Endothelial cell of umbilical vein (primary cell): ENCODE measurements at regions not wholly inside any gene's neighbourhood (a gene's known extent, or its start where the extent isn't known, plus 50 kb on each side); places are given as distances from the start of the nearest gene placed in this dataset.

Experiments
- BruUV-seq: library from RNA; stranded (reverse); fragments of 400-500 nt; replicated peaks from 2 replicates; lab custom pipeline; 2021; lab: Mats Ljungman, UMichigan
- CTCF ChIA-PET: fragments of 300-600, 350-600 bp; sonication (Branson Sonifier 250); formaldehyde crosslinking; loops from one replicate; lab custom pipeline; 2021; ENCODE audit warnings: antibody characterized with exemption, inconsistent platforms; lab: Charles Lee
- POLR2A ChIA-PET: fragments of 300-600, 350-600 bp; sonication (Branson Sonifier 250); formaldehyde crosslinking; loops from one replicate; lab custom pipeline; 2021; ENCODE audit warnings: antibody characterized with exemption, inconsistent platforms; lab: Charles Lee
- DNase-seq: peaks from one replicate; pipeline ENCODE4 v3.0.0-alpha.2; 2011; ENCODE audit warnings: low read depth, low spot score
- FAIRE-seq: peaks from 2 replicates; lab custom pipeline; 2011; peaks lifted over from hg19 to GRCh38; lab: Jason Lieb, UNC
- H2AFZ ChIP-seq: 2 replicates; pipeline ENCODE4 v1.6.0; 2012; ENCODE audit warnings: low read depth, low read length, control low read depth, inconsistent platforms
- H3K27ac ChIP-seq: 2 replicates; pipeline ENCODE4 v1.5.1; 2011; ENCODE audit warnings: low read depth, mild to moderate bottlenecking, control low read depth, low read length, moderate library complexity; ENCODE audit not compliant: insufficient read depth
- H3K27me3 ChIP-seq, 2 experiments: 2 replicates each; pipeline versions ENCODE4 v1.6.0 to v1.6.1; 2011; ENCODE audit warnings: low read length in 2 of 2, mixed read lengths in 1 of 2; ENCODE audit not compliant: control insufficient read depth in 2 of 2, insufficient read depth in 2 of 2
- H3K36me3 ChIP-seq, 2 experiments: 2 replicates in 1 of 2; 3 replicates in 1 of 2; pipeline ENCODE4 v1.5.1; 2011; ENCODE audit warnings: low read length in 2 of 2, mild to moderate bottlenecking in 1 of 2, moderate library complexity in 1 of 2; ENCODE audit not compliant: control insufficient read depth in 2 of 2, insufficient read depth in 2 of 2; ENCODE audit errors: extremely low read depth in 1 of 2
- H3K4me1 ChIP-seq: 3 replicates; pipeline ENCODE4 v1.5.1; 2011; ENCODE audit warnings: mild to moderate bottlenecking, low read length; ENCODE audit not compliant: control insufficient read depth, insufficient read depth; ENCODE audit errors: extremely low read depth
- H3K4me2 ChIP-seq: 2 replicates; pipeline ENCODE4 v1.6.1; 2011; ENCODE audit warnings: low read length, control low read depth, mixed read lengths; ENCODE audit not compliant: insufficient read depth
- H3K4me3 ChIP-seq, 3 experiments: fragments of 200-600 bp in 1 of 3; sonication (generic), shearing (Covaris generic) in 1 of 3; replicated peaks in 1 of 3; 2 replicates each; pipeline ENCODE4 v1.5.1; 2011 to 2016; ENCODE audit warnings: control low read depth in 3 of 3, low read length in 3 of 3, mild to moderate bottlenecking in 2 of 3, inconsistent platforms in 1 of 3, low read depth in 1 of 3, moderate library complexity in 1 of 3; ENCODE audit not compliant: insufficient read depth in 1 of 3
- H3K79me2 ChIP-seq: 2 replicates; pipeline ENCODE4 v1.6.0; 2012; ENCODE audit warnings: low read length, inconsistent platforms; ENCODE audit not compliant: control insufficient read depth, insufficient read depth
- H3K9ac ChIP-seq: replicated peaks from 2 replicates; pipeline ENCODE3; 2011; ENCODE audit warnings: low read length, control low read depth; ENCODE audit not compliant: insufficient read depth; ENCODE audit errors: extremely low read depth
- H3K9me1 ChIP-seq: replicated peaks from 3 replicates; pipeline ENCODE4 v1.6.0; 2011; ENCODE audit warnings: mild to moderate bottlenecking, low read length; ENCODE audit not compliant: control insufficient read depth, insufficient read depth; ENCODE audit errors: extremely low read depth
- H3K9me3 ChIP-seq: replicated peaks from 2 replicates; pipeline ENCODE4 v1.5.1; 2012; ENCODE audit warnings: low read length, inconsistent platforms; ENCODE audit not compliant: control insufficient read depth, insufficient read depth
- H4K20me1 ChIP-seq: replicated peaks from 2 replicates; pipeline ENCODE3; 2011; ENCODE audit warnings: mild to moderate bottlenecking, low read length; ENCODE audit not compliant: control insufficient read depth, insufficient read depth; ENCODE audit errors: extremely low read depth
- CTCF ChIP-seq, 2 donors: IDR thresholded peaks; 1 replicate in 1 of 2; 2 replicates in 1 of 2; pipeline ENCODE4 v1.5.1; 2011; ENCODE audit warnings: low read length in 2 of 2, mild to moderate bottlenecking in 2 of 2, moderate library complexity in 2 of 2, control low read depth in 1 of 2, inconsistent platforms in 1 of 2, low read depth in 1 of 2; ENCODE audit not compliant: insufficient read depth in 1 of 2; ENCODE audit errors: extremely low read depth in 1 of 2
- EZH2 ChIP-seq: IDR thresholded peaks from 2 replicates; pipeline ENCODE4 v1.6.1; 2012; ENCODE audit warnings: borderline replicate concordance, low read depth, mild to moderate bottlenecking, moderate library complexity, low read length, inconsistent platforms; ENCODE audit not compliant: severe bottlenecking
- FOS ChIP-seq: IDR thresholded peaks from 2 replicates; pipeline ENCODE4 v1.6.1; 2011; ENCODE audit warnings: mild to moderate bottlenecking, low read length, moderate library complexity, borderline replicate concordance; ENCODE audit not compliant: insufficient read depth
- GATA2 ChIP-seq: IDR thresholded peaks from 2 replicates; pipeline ENCODE4 v1.7.0; 2011; ENCODE audit warnings: low read depth, mild to moderate bottlenecking, moderate library complexity, mixed read lengths, low read length; ENCODE audit not compliant: insufficient read length, insufficient read depth
- JUN ChIP-seq: IDR thresholded peaks from 2 replicates; pipeline ENCODE4 v1.6.1; 2011; ENCODE audit warnings: borderline replicate concordance, low read depth; ENCODE audit not compliant: insufficient read length, insufficient read depth
- MAX ChIP-seq: IDR thresholded peaks from 2 replicates; pipeline ENCODE4 v1.6.1; 2011; ENCODE audit not compliant: insufficient read depth, insufficient read length
- MYC ChIP-seq: IDR thresholded peaks from one replicate; pipeline ENCODE4 v1.6.1; 2011; ENCODE audit warnings: mild to moderate bottlenecking, low read depth, low read length
- POLR2A ChIP-seq: IDR thresholded peaks from 2 replicates; pipeline ENCODE4 v1.6.1; 2012; ENCODE audit warnings: low read depth, mild to moderate bottlenecking, control low read depth, low read length
- POLR2AphosphoS5 ChIP-seq: IDR thresholded peaks from 2 replicates; pipeline ENCODE4 v1.6.1; 2012; ENCODE audit warnings: low read depth, mild to moderate bottlenecking, control low read depth, low read length, moderate library complexity; ENCODE audit not compliant: insufficient read depth
- dilution Hi-C: fragments of 300-500 bp; cut with MboI; formaldehyde crosslinking; loops from one replicate; pipeline ENCODE4 v1.15.0; 2019; ENCODE audit warnings: low sequenced_read_pairs; ENCODE audit not compliant: extremely low pct_ligation_motif_present
- intact Hi-C: fragments of 100-400 bp; cut with micrococcal nuclease; formaldehyde crosslinking; loops from one replicate; pipeline ENCODE4 v1.10.0; 2022

- H4K20me1 ChIP-seq = no peaks in the 10 kb centered on the region
- intact Hi-C loops (no loop called here), dilution Hi-C loops (no loop called here)
- no peaks in the 10 kb centered on the region for H3K4me1 ChIP-seq
- H3K9me3 ChIP-seq = no peaks in the 10 kb centered on the region
- FAIRE-seq (no peak), DNase-seq (no peak)
- H3K27me3 ChIP-seq = no peaks in the 10 kb centered on the region
- no peak overlapping the region for H3K4me3 ChIP-seq
- H3K9ac ChIP-seq = no peak overlapping the region
- CTCF ChIA-PET = no interaction called here
- no peaks in the 10 kb centered on the region for H3K36me3 ChIP-seq
- TF ChIP-seq GATA2 (no peak), MYC (no peak), MAX (no peak), CTCF (IDR thresholded peaks at IDR 0.05; ENCODE audit: extremely low read depth in 1 of 2, insufficient read depth in 1 of 2, low read depth in 1 of 2, low read length in 2 of 2) (no peak), EZH2 (no peak), FOS (no peak), JUN (no peak), POLR2A (no peak), POLR2AphosphoS5 (no peak)
- H3K27ac ChIP-seq = no peak overlapping the region
- no peak overlapping the region for H2AFZ ChIP-seq
- no TSS peak for BruUV-seq
- POLR2A ChIA-PET = no interaction called here
- H3K9me1 ChIP-seq = no peaks in the 10 kb centered on the region
- no peak overlapping the region for H3K4me2 ChIP-seq
- H3K79me2 ChIP-seq = no peaks in the 10 kb centered on the region
Observed at GRCh38 chr15:95095250-95095649, 863.9 kb downstream of the MCTP2 start.
